GM12878 (cell line): ENCODE measurements at regions not wholly inside any gene's neighbourhood (a gene's known extent, or its start where the extent isn't known, plus 50 kb on each side); places are given as distances from the start of the nearest gene placed in this dataset.
"Not testable (repeated sequence)": the region's sequence is repeated elsewhere in the genome, so short reads cannot be mapped to it uniquely, and the experiment has no call there.

Experiments
- ATAC-seq: fragments of 200-7000 bp; cut with Tn5 transposase; 3 replicates; pipeline ENCODE4 v1.9.1; 2020; ENCODE audit warnings: mild to moderate bottlenecking, moderate library complexity
- BruUV-seq: library from RNA; stranded (reverse); fragments of 400-500 nt; replicated peaks from 2 replicates; lab custom pipeline; 2021; lab: Mats Ljungman, UMichigan
- CTCF ChIA-PET: fragments of 300-600 bp; sonication (Branson Sonifier 250); formaldehyde crosslinking; extraction: SDS; loops from one replicate; lab custom pipeline; 2021; ENCODE audit warnings: inconsistent platforms; lab: Yijun Ruan, JAX
- POLR2A ChIA-PET: fragments of 350-600 bp; formaldehyde crosslinking; extraction: SDS; loops from one replicate; lab custom pipeline; 2021; ENCODE audit warnings: inconsistent platforms; lab: Charles Lee
- RAD21 ChIA-PET: fragments of 300-600 bp; sonication (Branson Sonifier 250); formaldehyde crosslinking; loops from one replicate; lab custom pipeline; 2023; ENCODE audit warnings: antibody characterized with exemption; ENCODE audit not compliant: unreplicated experiment; lab: Charles Lee
- SMC1A ChIA-PET: fragments of 300-600 bp; sonication (Branson Sonifier 250); formaldehyde crosslinking; loops from one replicate; lab custom pipeline; 2023; ENCODE audit not compliant: unreplicated experiment, uncharacterized antibody; lab: Charles Lee
- DNase-seq: peaks from one replicate; pipeline ENCODE4 v3.0.0-alpha.2; 2011; ENCODE audit warnings: low read depth, low spot score
- FAIRE-seq: peaks from 3 replicates; lab custom pipeline; 2011; peaks lifted over from hg19 to GRCh38; lab: Jason Lieb, UNC
- H2AFZ ChIP-seq: 2 replicates; pipeline ENCODE4 v1.6.0; 2011; ENCODE audit warnings: low read depth, low read length, control low read depth; ENCODE audit not compliant: control insufficient read depth
- H3K27ac ChIP-seq: 2 replicates; pipeline ENCODE4 v1.5.1; 2011; ENCODE audit warnings: control low read depth; ENCODE audit not compliant: control insufficient read depth, insufficient read depth
- H3K27me3 ChIP-seq, 2 experiments: replicated peaks in 1 of 2; 2 replicates each; pipeline versions ENCODE4 v1.6.0 to v1.6.1; 2011; ENCODE audit warnings: low read length in 1 of 2; ENCODE audit not compliant: control insufficient read depth in 2 of 2, insufficient read depth in 2 of 2
- H3K36me3 ChIP-seq, 2 experiments: 2 replicates each; pipeline ENCODE4 v1.5.1; 2011; ENCODE audit warnings: low read length in 1 of 2; ENCODE audit not compliant: control insufficient read depth in 2 of 2, insufficient read depth in 2 of 2
- H3K4me1 ChIP-seq: 2 replicates; pipeline ENCODE4 v1.6.1; 2011; ENCODE audit warnings: mild to moderate bottlenecking, low read length, moderate library complexity, mixed read lengths; ENCODE audit not compliant: control insufficient read depth, insufficient read depth
- H3K4me2 ChIP-seq: 2 replicates; pipeline ENCODE4 v1.6.0; 2011; ENCODE audit warnings: control low read depth; ENCODE audit not compliant: control insufficient read depth, insufficient read depth
- H3K4me3 ChIP-seq: fragments of 200-600 bp; sonication (generic); 2 replicates; pipeline ENCODE4 v1.5.1; 2016
- H3K79me2 ChIP-seq: 2 replicates; pipeline ENCODE4 v1.6.0; 2011; ENCODE audit warnings: low read length; ENCODE audit not compliant: control insufficient read depth, insufficient read depth
- H3K9ac ChIP-seq: 2 replicates; pipeline ENCODE4 v1.8.0; 2011; ENCODE audit warnings: low read length, control low read depth, mixed read lengths; ENCODE audit not compliant: control insufficient read depth, insufficient read depth
- H3K9me3 ChIP-seq: replicated peaks from 3 replicates; pipeline ENCODE4 v1.5.1; 2011; ENCODE audit warnings: mild to moderate bottlenecking, low read length; ENCODE audit not compliant: control insufficient read depth, insufficient read depth
- H4K20me1 ChIP-seq: 2 replicates; pipeline ENCODE4 v1.6.0; 2011; ENCODE audit not compliant: control insufficient read depth, insufficient read depth
- WGBS: methylation state at CpG from one replicate; pipeline ENCODE4 v1.1.6; 2016; ENCODE audit warnings: low lambda C conversion rate; ENCODE audit not compliant: insufficient replicate concordance, insufficient coverage; ENCODE audit errors: missing lambda C conversion rate; 5-methylcytosine and 5-hydroxymethylcytosine counted together
- in situ Hi-C: fragments of 300-500 bp; cut with MboI; formaldehyde crosslinking; loops from 9 replicates; pipeline ENCODE4 v1.14.3; 2018; ENCODE audit warnings: mixed read lengths
- intact Hi-C: fragments of 100-400 bp; cut with micrococcal nuclease; formaldehyde crosslinking; loops from one replicate; pipeline ENCODE4 v1.14.2; 2022; ENCODE audit not compliant: unreplicated experiment

DNA sequence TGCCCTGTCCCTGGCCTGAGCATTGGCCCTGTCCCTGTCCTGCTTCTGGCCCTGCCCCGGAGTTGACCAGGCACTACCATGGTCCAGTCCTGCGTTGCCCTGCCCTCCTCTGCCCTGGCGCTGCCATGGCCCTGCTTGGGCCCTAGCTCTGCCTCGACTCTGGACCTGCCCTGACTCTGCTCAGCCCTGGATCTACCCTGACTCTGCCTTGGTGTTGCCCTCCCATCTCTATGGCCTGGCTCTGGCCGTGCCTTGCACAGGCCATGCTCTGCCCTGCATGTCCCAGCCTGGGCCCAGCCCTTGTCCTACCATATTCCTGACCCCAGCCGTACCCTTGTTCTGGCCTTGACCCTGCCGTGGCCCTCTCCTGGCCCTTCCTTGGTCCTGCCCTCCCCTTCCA lies 235.7 kb downstream of the GOLGA6L6 start:
- H3K4me2 ChIP-seq, POLR2A ChIA-PET, H3K9me3 ChIP-seq, H3K36me3 ChIP-seq, H3K9ac ChIP-seq, H3K27ac ChIP-seq, H3K79me2 ChIP-seq, RAD21 ChIA-PET, CTCF ChIA-PET, H3K27me3 ChIP-seq, H4K20me1 ChIP-seq, FAIRE-seq, in situ Hi-C loops, H2AFZ ChIP-seq, ATAC-seq, H3K4me3 ChIP-seq, BruUV-seq, H3K4me1 ChIP-seq, DNase-seq, SMC1A ChIA-PET, intact Hi-C loops: not testable (repeated sequence)
- 12% methylated on average over 7 of the region's 7 CpGs for WGBS

DNA sequence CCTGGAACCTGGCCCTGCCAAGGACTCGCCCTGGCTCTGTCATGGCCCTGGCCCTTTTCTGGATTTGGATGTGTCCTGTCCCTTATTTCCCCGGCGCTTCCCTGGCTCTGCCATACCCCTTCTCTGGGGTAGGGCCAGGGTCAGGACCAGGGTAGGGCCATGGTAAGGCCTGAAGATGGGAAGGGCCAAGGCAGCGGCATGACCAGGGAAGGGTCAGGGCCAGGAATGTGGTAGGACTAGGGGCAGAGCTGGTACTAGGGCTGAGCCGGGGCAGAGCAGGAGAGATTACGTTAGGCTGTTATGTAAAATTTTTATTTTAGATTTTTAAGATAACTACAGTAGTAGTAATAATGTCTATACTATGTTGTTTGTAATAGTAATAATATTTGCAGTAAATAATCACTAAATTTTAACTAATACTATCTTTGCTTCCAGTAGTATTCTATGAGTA lies 236.6 kb downstream of the GOLGA6L6 start:
- BruUV-seq, H3K79me2 ChIP-seq, H3K4me2 ChIP-seq, DNase-seq, H3K27ac ChIP-seq, ATAC-seq, H2AFZ ChIP-seq, POLR2A ChIA-PET, H3K9ac ChIP-seq, CTCF ChIA-PET, FAIRE-seq, H3K36me3 ChIP-seq, H4K20me1 ChIP-seq, in situ Hi-C loops, intact Hi-C loops, H3K9me3 ChIP-seq, H3K4me1 ChIP-seq, RAD21 ChIA-PET, H3K4me3 ChIP-seq, SMC1A ChIA-PET, H3K27me3 ChIP-seq: not testable (repeated sequence)
- 67% methylated on average over 6 of the region's 6 CpGs for WGBS

DNA sequence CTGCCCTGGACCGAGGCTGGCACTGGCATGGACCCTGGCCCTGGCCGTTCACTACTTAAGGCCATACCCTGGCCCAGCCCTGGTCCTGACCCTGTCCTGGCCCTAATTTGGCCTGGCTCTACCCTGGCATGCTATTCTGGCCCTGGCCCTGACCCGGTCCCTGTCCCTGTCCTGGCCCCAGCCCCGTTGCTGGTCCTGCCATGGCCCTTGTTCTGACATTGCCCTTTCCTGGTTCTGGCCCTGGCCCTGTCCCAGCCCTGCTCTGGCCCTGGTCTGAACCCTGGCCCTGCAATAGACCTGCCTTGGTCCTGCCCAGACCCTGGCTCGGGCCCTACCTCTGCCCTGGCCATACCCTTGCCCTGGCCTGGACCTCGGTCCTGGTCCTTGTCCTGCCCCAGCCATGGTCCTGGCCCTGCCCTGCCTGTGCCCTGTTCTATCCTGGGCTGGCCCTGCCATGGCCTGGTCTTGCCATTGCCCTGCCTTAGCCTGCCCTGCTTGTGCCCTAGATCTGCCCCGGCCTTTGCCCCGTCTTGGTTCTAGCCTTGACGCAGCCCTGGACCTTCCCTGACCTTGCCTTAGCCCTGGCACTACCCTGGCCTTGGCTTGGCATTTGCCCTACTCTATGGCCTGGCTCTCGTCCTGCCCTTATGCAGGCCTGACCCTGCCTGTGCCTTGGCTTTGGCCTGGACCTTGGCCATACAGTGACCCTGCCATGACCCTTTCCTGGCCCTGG lies 237.2 kb downstream of the GOLGA6L6 start:
- H3K79me2 ChIP-seq, H3K27ac ChIP-seq, BruUV-seq, in situ Hi-C loops, POLR2A ChIA-PET, H2AFZ ChIP-seq, SMC1A ChIA-PET, H3K4me1 ChIP-seq, CTCF ChIA-PET, FAIRE-seq, H4K20me1 ChIP-seq, DNase-seq, H3K9me3 ChIP-seq, RAD21 ChIA-PET, H3K27me3 ChIP-seq, intact Hi-C loops, H3K9ac ChIP-seq, H3K4me3 ChIP-seq, ATAC-seq, H3K4me2 ChIP-seq, H3K36me3 ChIP-seq: not testable (repeated sequence)
- 19% methylated on average over 10 of the region's 10 CpGs for WGBS
